ENCODE measurements at regions not wholly inside any gene's neighbourhood (a gene's known extent, or its start where the extent isn't known, plus 50 kb on each side); places are given as distances from the start of the nearest gene placed in this dataset.

GRCh38 chr2:142254031-142254430 is 123.2 kb upstream of the LRP1B start:
- no peak for TF ChIP-seq CTCF (IDR thresholded peaks at IDR 0.05)
- no peak for TF ChIP-seq POLR2AphosphoS5 (IDR thresholded peaks at IDR 0.05)
